SU-DHL-6 (cell line): ENCODE measurements at regions not wholly inside any gene's neighbourhood (a gene's known extent, or its start where the extent isn't known, plus 50 kb on each side); places are given as distances from the start of the nearest gene placed in this dataset.

Experiments
- H2AFZ ChIP-seq: fragments of 200-600 bp; sonication (generic); 2 replicates; pipeline ENCODE4 v1.6.1; 2014; ENCODE audit warnings: low read depth, mild to moderate bottlenecking, moderate library complexity, mixed read lengths, antibody characterized with exemption, low read length; ENCODE audit not compliant: severe bottlenecking
- H3F3A ChIP-seq: fragments of 200-600 bp; shearing (Covaris generic); 2 replicates; pipeline ENCODE4 v1.6.0; 2016; ENCODE audit warnings: antibody characterized with exemption, mild to moderate bottlenecking; ENCODE audit not compliant: insufficient read depth
- H3K27ac ChIP-seq: fragments of 200-600 bp; sonication (generic); 2 replicates; pipeline ENCODE4 v1.5.1; 2016; ENCODE audit warnings: low read depth, mild to moderate bottlenecking, low read length, moderate library complexity, mixed read lengths
- H3K27me3 ChIP-seq: fragments of 200-600 bp; sonication (generic), shearing (Covaris generic); 2 replicates; pipeline ENCODE4 v1.6.0; 2014; ENCODE audit warnings: mild to moderate bottlenecking, low read length
- H3K36me3 ChIP-seq: fragments of 200-600 bp; sonication (generic); 2 replicates; pipeline ENCODE4 v1.6.1; 2014; ENCODE audit warnings: mild to moderate bottlenecking, low read length, mixed read lengths
- H3K4me2 ChIP-seq: fragments of 300-600, 200-600 bp; shearing (Covaris generic), sonication (generic); 2 replicates; pipeline ENCODE4 v1.6.0; 2014; ENCODE audit warnings: low read length, low read depth, mild to moderate bottlenecking; ENCODE audit not compliant: poor library complexity, severe bottlenecking
- H3K4me3 ChIP-seq: fragments of 200-600 bp; sonication (generic); 2 replicates; pipeline ENCODE4 v1.5.1; 2014; ENCODE audit warnings: antibody characterized with exemption, low read length, mild to moderate bottlenecking, mixed read lengths; ENCODE audit not compliant: insufficient read depth, poor library complexity, severe bottlenecking
- H3K79me2 ChIP-seq: fragments of 200-600 bp; sonication (generic); 2 replicates; pipeline ENCODE4 v1.6.1; 2014; ENCODE audit warnings: mild to moderate bottlenecking, low read length, moderate library complexity; ENCODE audit not compliant: insufficient read depth
- H3K9ac ChIP-seq: fragments of 200-600 bp; sonication (generic); 2 replicates; pipeline ENCODE4 v1.7.0; 2014; ENCODE audit warnings: mild to moderate bottlenecking, low read length
- H3K9me2 ChIP-seq: fragments of 200-600 bp; sonication (generic); replicated peaks from 2 replicates; pipeline ENCODE4 v1.6.1; 2014; ENCODE audit warnings: low read length; ENCODE audit not compliant: insufficient read depth
- H3K9me3 ChIP-seq: fragments of 200-600 bp; sonication (generic); 2 replicates; pipeline ENCODE4 v1.6.1; 2014; ENCODE audit warnings: low read length, mixed read lengths; ENCODE audit not compliant: insufficient read depth
- H4K20me1 ChIP-seq: fragments of 200-600 bp; sonication (generic); 2 replicates; pipeline ENCODE4 v1.6.1; 2014; ENCODE audit warnings: low read depth, mild to moderate bottlenecking, antibody characterized with exemption, low read length, moderate library complexity, mixed read lengths
- CTCF ChIP-seq: fragments of 200-600 bp; sonication (generic); IDR thresholded peaks from one replicate; pipeline ENCODE4 v1.5.1; 2017; ENCODE audit warnings: antibody characterized with exemption, mild to moderate bottlenecking, low read length, moderate library complexity; ENCODE audit not compliant: insufficient read depth, poor library complexity, severe bottlenecking
- EZH2phosphoT487 ChIP-seq: fragments of 200-600 bp; sonication (generic), shearing (Covaris generic); conservative IDR thresholded peaks from 2 replicates; pipeline ENCODE4 v1.6.1; 2018; ENCODE audit warnings: mild to moderate bottlenecking, antibody characterized with exemption, low read length, moderate library complexity, mixed read lengths

GRCh38 chr6:74650668-74651067 is 555.2 kb downstream of the COL12A1 start:
- Histone ChIP-seq H3K79me2 (no peaks in the 10 kb centered on the region), H2AFZ (no peak overlapping the region), H3K9me2 (no peaks in the 10 kb centered on the region), H3F3A (no peaks in the 10 kb centered on the region), H3K27me3 (no peaks in the 10 kb centered on the region), H3K9ac (no peak overlapping the region), H4K20me1 (no peaks in the 10 kb centered on the region), H3K9me3 (no peaks in the 10 kb centered on the region), H3K27ac (no peak overlapping the region), H3K36me3 (no peaks in the 10 kb centered on the region), H3K4me2 (no peak overlapping the region), H3K4me3 (no peak overlapping the region)
- no peak for TF ChIP-seq CTCF
- TF ChIP-seq EZH2phosphoT487 = no peak

GRCh38 chr6:74646461-74646860 is 559.4 kb downstream of the COL12A1 start:
- Histone ChIP-seq H3K9ac (no peak overlapping the region), H3K9me3 (no peaks in the 10 kb centered on the region), H3K9me2 (no peaks in the 10 kb centered on the region), H4K20me1 (no peaks in the 10 kb centered on the region), H3F3A (no peaks in the 10 kb centered on the region), H3K27ac (no peak overlapping the region), H3K4me3 (no peak overlapping the region), H3K79me2 (no peaks in the 10 kb centered on the region), H3K36me3 (no peaks in the 10 kb centered on the region), H3K4me2 (no peak overlapping the region), H2AFZ (no peak overlapping the region), H3K27me3 (no peaks in the 10 kb centered on the region)
- TF ChIP-seq EZH2phosphoT487 (no peak), CTCF (no peak)

- TF ChIP-seq EZH2phosphoT487 (no peak), CTCF (no peak)
- Histone ChIP-seq H4K20me1 (no peaks in the 10 kb centered on the region), H3K4me2 (no peak overlapping the region), H3F3A (no peaks in the 10 kb centered on the region), H3K27ac (no peak overlapping the region), H3K4me3 (no peak overlapping the region), H3K79me2 (no peaks in the 10 kb centered on the region), H3K36me3 (no peaks in the 10 kb centered on the region), H3K27me3 (no peaks in the 10 kb centered on the region), H3K9me2 (no peaks in the 10 kb centered on the region), H2AFZ (no peak overlapping the region), H3K9ac (no peak overlapping the region), H3K9me3 (no peaks in the 10 kb centered on the region)
Measured at GRCh38 chr6:74645108-74645849, 560.6 kb downstream of the COL12A1 start.
